ENCODE measurements at regions not wholly inside any gene's neighbourhood (a gene's known extent, or its start where the extent isn't known, plus 50 kb on each side); places are given as distances from the start of the nearest gene placed in this dataset.

GRCh38 chr4:147409350-147409749 is 71.5 kb upstream of the EDNRA start:
- H3K27ac ChIP-seq: no peak overlapping the region
- TF ChIP-seq CTCF (conservative IDR thresholded peaks at IDR 0.05; ENCODE audit: low read depth): no peak
- ChIA-PET CTCF (no interaction called here), POLR2A (ENCODE audit: low non-redundant PET) (no interaction called here)
- DNase-seq (ENCODE audit: low spot score): no peak

GRCh38 chr4:147418226-147418625 is 62.7 kb upstream of the EDNRA start:
- no peak for TF ChIP-seq CTCF (conservative IDR thresholded peaks at IDR 0.05; ENCODE audit: low read depth)
- CTCF ChIA-PET: no interaction called here

GRCh38 chr4:147421456-147421855 is 59.4 kb upstream of the EDNRA start:
- POLR2A ChIA-PET (ENCODE audit: low non-redundant PET): no interaction called here
- CTCF ChIA-PET: no interaction called here
- no peak for TF ChIP-seq CTCF (conservative IDR thresholded peaks at IDR 0.05; ENCODE audit: low read depth)
- no peak for DNase-seq (ENCODE audit: low spot score)
- no peak overlapping the region for H3K27ac ChIP-seq

More at GRCh38 chr4:147418226-147418625, 62.7 kb upstream of the EDNRA start:
- no peak overlapping the region for H3K27ac ChIP-seq
- no peak for DNase-seq (ENCODE audit: low spot score)
- POLR2A ChIA-PET (ENCODE audit: low non-redundant PET): no interaction called here

- CTCF ChIA-PET: interaction anchor here (0.7 to 1.0 kb wide), 2 partner anchors 87 to 103 kb away, joined by 3 to 4 read pairs; no protein-coding TSS in a partner anchor
- no peak for TF ChIP-seq CTCF (conservative IDR thresholded peaks at IDR 0.05; ENCODE audit: low read depth)
- DNase-seq (ENCODE audit: low spot score): no peak
- POLR2A ChIA-PET (ENCODE audit: low non-redundant PET): no interaction called here
- H3K27ac ChIP-seq: no peak overlapping the region
Measured at GRCh38 chr4:147423229-147423628, 57.7 kb upstream of the EDNRA start.

GRCh38 chr4:147425019-147425418 is 55.9 kb upstream of the EDNRA start:
- CTCF ChIA-PET: no interaction called here
- DNase-seq (ENCODE audit: low spot score): no peak
- no peak overlapping the region for H3K27ac ChIP-seq
- no peak for TF ChIP-seq CTCF (conservative IDR thresholded peaks at IDR 0.05; ENCODE audit: low read depth)
- POLR2A ChIA-PET (ENCODE audit: low non-redundant PET): no interaction called here

GRCh38 chr4:147428583-147428982 is 52.3 kb upstream of the EDNRA start:
- POLR2A ChIA-PET (ENCODE audit: low non-redundant PET): no interaction called here
- CTCF ChIA-PET: no interaction called here
- no peak overlapping the region for H3K27ac ChIP-seq
- TF ChIP-seq CTCF (conservative IDR thresholded peaks at IDR 0.05; ENCODE audit: low read depth): no peak
- no peak for DNase-seq (ENCODE audit: low spot score)

GRCh38 chr4:147430111-147430510 is 50.8 kb upstream of the EDNRA start:
- no peak overlapping the region for H3K27ac ChIP-seq
- ChIA-PET POLR2A (ENCODE audit: low non-redundant PET) (no interaction called here), CTCF (no interaction called here)
- no peak for TF ChIP-seq CTCF (conservative IDR thresholded peaks at IDR 0.05; ENCODE audit: low read depth)
- DNase-seq (ENCODE audit: low spot score): no peak

Data from RWPE1 (cell line).